ENCODE measurements at regions not wholly inside any gene's neighbourhood (a gene's known extent, or its start where the extent isn't known, plus 50 kb on each side); places are given as distances from the start of the nearest gene placed in this dataset.

GRCh38 chr5:125541085-125541484 is 794.6 kb upstream of the ZNF608 start:
- no peak for DNase-seq

- DNase-seq: peak; percentile 13
Observed at GRCh38 chr5:125549322-125549911, 803.0 kb upstream of the ZNF608 start.

GRCh38 chr5:125550274-125550673 is 803.8 kb upstream of the ZNF608 start:
- no peak for DNase-seq

GRCh38 chr5:125551246-125551645 is 804.8 kb upstream of the ZNF608 start:
- DNase-seq: no peak

GRCh38 chr5:125551797-125552196 is 805.4 kb upstream of the ZNF608 start:
- DNase-seq: no peak

GRCh38 chr5:125552486-125552885 is 806.0 kb upstream of the ZNF608 start:
- no peak for DNase-seq

GRCh38 chr5:125554355-125554754 is 807.9 kb upstream of the ZNF608 start:
- no peak for DNase-seq

GRCh38 chr5:125555591-125555990 is 809.2 kb upstream of the ZNF608 start:
- no peak for DNase-seq

- no peak for DNase-seq
Observed at GRCh38 chr5:125558016-125558415, 811.6 kb upstream of the ZNF608 start.

GRCh38 chr5:125558466-125558865 is 812.0 kb upstream of the ZNF608 start:
- peak; percentile 17 for DNase-seq

GRCh38 chr5:125559296-125559695 is 812.9 kb upstream of the ZNF608 start:
- DNase-seq: peak; percentile 64

GRCh38 chr5:125560476-125561225 is 814.2 kb upstream of the ZNF608 start:
- DNase-seq: peak; percentile 65

- DNase-seq: peak; percentile 13
Observed at GRCh38 chr5:125564317-125564975, 818.0 kb upstream of the ZNF608 start.

GRCh38 chr5:125574491-125575044 is 828.1 kb upstream of the ZNF608 start:
- no peak for DNase-seq

GRCh38 chr5:125575171-125575890 is 828.9 kb upstream of the ZNF608 start:
- DNase-seq: no peak

GRCh38 chr5:125575891-125576505 is 829.6 kb upstream of the ZNF608 start:
- peak; percentile 76 for DNase-seq

GRCh38 chr5:125576822-125577221 is 830.4 kb upstream of the ZNF608 start:
- no peak for DNase-seq

- peak; percentile 43 for DNase-seq
Observed at GRCh38 chr5:125578551-125578950, 832.1 kb upstream of the ZNF608 start.

GRCh38 chr5:125579182-125579581 is 832.7 kb upstream of the ZNF608 start:
- no peak for DNase-seq

- DNase-seq: no peak
Observed at GRCh38 chr5:125581311-125581710, 834.9 kb upstream of the ZNF608 start.

GRCh38 chr5:125582352-125582751 is 835.9 kb upstream of the ZNF608 start:
- no peak for DNase-seq

- no peak for DNase-seq
Observed at GRCh38 chr5:125583321-125584139, 837.1 kb upstream of the ZNF608 start.

All from DMS53 (cell line).